Brain pericyte (primary cell): ENCODE measurements at regions not wholly inside any gene's neighbourhood (a gene's known extent, or its start where the extent isn't known, plus 50 kb on each side); places are given as distances from the start of the nearest gene placed in this dataset.

Experiments used
- DNase-seq: peaks from one replicate; pipeline ENCODE4 v3.0.0-alpha.2; 2012; ENCODE audit warnings: low read depth, low spot score

- no peak for DNase-seq
Observed at GRCh38 chr4:10753856-10754402, 69.4 kb upstream of the CLNK start.

- no peak for DNase-seq
Observed at GRCh38 chr4:10753336-10753735, 68.8 kb upstream of the CLNK start.

GRCh38 chr4:10750714-10751113 lies 66.1 kb upstream of the CLNK start:
- DNase-seq, result no peak

- DNase-seq, result no peak
Observed at GRCh38 chr4:10747186-10747585, 62.6 kb upstream of the CLNK start.

- no peak for DNase-seq
Observed at GRCh38 chr4:10746371-10747171, 62.0 kb upstream of the CLNK start.

GRCh38 chr4:10743357-10743756 lies 58.8 kb upstream of the CLNK start:
- DNase-seq, result no peak

GRCh38 chr4:10741961-10742699 lies 57.6 kb upstream of the CLNK start:
- DNase-seq, result no peak

DNA sequence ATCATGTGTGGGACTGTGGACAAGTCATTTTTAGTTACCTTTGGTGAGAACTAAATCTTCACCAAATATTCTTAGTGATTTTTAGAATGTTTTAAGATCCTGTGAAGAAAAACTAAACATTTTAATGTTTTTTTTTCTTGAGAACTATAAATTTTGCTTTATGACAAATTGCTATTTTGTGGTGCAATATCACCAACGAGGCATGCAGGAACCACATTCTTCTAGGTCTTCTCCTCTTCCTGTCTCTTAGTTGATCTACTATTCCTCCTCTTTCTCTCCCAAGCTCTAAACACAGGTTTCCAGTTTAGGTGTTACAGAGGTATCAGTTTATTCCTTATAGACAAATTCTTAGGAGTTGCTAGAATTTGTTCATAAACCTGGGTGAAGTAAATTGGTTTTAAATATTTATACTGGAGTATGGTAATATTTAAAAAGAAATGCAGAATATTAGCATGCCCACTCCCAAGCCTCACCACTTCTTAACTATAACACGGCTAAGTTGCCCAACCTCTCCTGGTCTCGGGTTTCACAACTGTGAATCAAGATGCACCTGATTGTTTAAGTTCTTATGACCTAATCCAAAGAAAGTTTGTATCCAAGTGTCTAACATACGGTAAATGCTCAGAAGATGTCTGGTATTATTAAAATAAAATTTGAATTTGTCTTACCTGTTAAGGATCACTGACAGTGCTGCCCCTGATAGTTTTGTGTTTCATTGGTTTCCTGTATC lies 56.5 kb upstream of the CLNK start:
- no peak for DNase-seq

DNA sequence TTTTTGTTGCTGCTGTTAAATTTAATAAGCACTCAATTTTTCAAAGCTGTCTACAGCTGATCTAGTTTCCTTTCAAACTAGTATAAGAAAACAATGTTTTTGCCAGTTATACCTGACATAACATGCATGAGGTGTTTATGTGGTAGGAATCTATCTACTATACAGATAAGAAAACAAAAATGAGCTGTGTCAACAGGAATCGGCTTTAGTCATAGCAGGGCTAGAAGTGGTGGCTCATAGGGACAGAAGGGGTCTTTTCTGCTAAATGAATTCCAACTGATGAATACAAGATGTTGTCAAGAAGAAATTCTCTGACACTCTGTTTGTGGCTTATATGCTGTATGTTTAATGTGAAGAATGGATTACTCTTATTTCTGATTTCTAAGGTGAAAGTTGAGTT lies 55.7 kb upstream of the CLNK start:
- DNase-seq, result no peak

GRCh38 chr4:10738826-10739489 lies 54.4 kb upstream of the CLNK start:
- no peak for DNase-seq

GRCh38 chr4:10737337-10737736 lies 52.8 kb upstream of the CLNK start:
- no peak for DNase-seq

GRCh38 chr4:10736895-10737294 lies 52.3 kb upstream of the CLNK start:
- no peak for DNase-seq

DNA sequence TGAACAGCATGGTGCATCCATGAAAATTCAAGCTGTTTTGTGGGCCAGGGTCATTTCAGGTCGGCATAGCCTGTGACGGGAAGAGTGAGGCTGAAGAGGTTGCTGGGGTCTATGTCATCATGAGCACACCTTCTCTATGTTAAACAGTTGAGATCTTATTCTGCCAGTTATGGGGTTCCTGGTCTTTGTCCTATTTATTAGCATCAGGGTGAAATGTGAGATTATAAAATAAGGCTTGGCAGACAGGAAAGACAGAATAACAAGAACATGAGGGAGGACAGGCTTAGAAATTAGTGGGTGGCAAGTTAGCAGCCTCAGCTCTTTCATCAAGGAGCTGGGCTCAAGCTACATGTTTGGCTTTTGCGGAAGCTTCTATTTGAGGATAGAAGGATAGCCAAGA lies 51.7 kb upstream of the CLNK start:
- DNase-seq, result no peak

DNA sequence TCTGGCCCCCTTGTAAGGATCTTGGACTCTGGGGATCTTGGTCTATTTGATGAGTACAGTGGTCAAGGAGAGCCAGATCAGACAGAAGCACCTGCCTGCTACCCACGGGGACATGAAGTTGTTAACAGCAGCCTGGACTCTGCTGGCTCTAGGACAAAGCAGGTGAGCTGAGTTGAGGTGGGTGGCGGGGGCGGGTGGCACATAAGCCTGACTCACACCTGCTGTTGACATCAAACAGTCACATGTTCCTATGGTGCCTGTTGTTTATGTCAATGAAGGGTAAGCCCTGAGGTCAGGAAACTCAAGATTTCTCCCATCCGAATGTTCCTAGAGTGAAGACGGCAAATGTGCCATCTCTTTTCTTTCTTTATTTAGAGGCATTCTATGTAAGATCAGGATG lies 50.1 kb upstream of the CLNK start:
- DNase-seq, result no peak
